PC-3 (cell line): ENCODE measurements at regions not wholly inside any gene's neighbourhood (a gene's known extent, or its start where the extent isn't known, plus 50 kb on each side); places are given as distances from the start of the nearest gene placed in this dataset.

Source experiments
- CTCF ChIP-seq: fragments of 300-600 bp; sonication (generic); conservative IDR thresholded peaks from 2 replicates; pipeline ENCODE4 v1.5.1; 2017; ENCODE audit warnings: antibody characterized with exemption, low read depth, mild to moderate bottlenecking, low read length
- EZH2 ChIP-seq: fragments of 300-600 bp; sonication (generic); IDR thresholded peaks from one replicate; pipeline ENCODE4 v1.6.1; 2017; ENCODE audit warnings: antibody characterized with exemption, mild to moderate bottlenecking, low read length; ENCODE audit not compliant: unreplicated experiment
- EZH2phosphoT487 ChIP-seq: fragments of 300-600 bp; sonication (generic); IDR thresholded peaks from 2 replicates; pipeline ENCODE4 v1.6.1; 2018; ENCODE audit warnings: mild to moderate bottlenecking, antibody characterized with exemption, low read length, borderline replicate concordance

- TF ChIP-seq CTCF = no peak
- no peak for TF ChIP-seq EZH2phosphoT487
- TF ChIP-seq EZH2 = no peak
These were observed 146.3 kb upstream of the GJE1 start for GRCh38 chr6:141986457-141986856.
